HEK293T (cell line): ENCODE measurements at regions not wholly inside any gene's neighbourhood (a gene's known extent, or its start where the extent isn't known, plus 50 kb on each side); places are given as distances from the start of the nearest gene placed in this dataset.

Experiments
- ARNT ChIP-seq: fragments of 450-650 bp; IDR thresholded peaks from 2 replicates; pipeline ENCODE4 v1.6.1; 2017; ENCODE audit warnings: mild to moderate bottlenecking
- BHLHE40 ChIP-seq: fragments of 450-650 bp; IDR thresholded peaks from 2 replicates; pipeline ENCODE4 v1.6.1; 2016; ENCODE audit warnings: mild to moderate bottlenecking, moderate library complexity, borderline replicate concordance
- CTBP1 ChIP-seq: fragments of 450-650 bp; IDR thresholded peaks from 2 replicates; pipeline ENCODE4 v1.6.1; 2016; ENCODE audit warnings: borderline replicate concordance
- FOXA1 ChIP-seq: fragments of 450-650 bp; IDR thresholded peaks from 2 replicates; pipeline ENCODE4 v1.6.1; 2016; ENCODE audit warnings: mild to moderate bottlenecking
- FOXK2 ChIP-seq: fragments of 450-650 bp; IDR thresholded peaks from 2 replicates; pipeline ENCODE4 v1.6.1; 2016; ENCODE audit warnings: mild to moderate bottlenecking
- FOXM1 ChIP-seq: fragments of 450-650 bp; IDR thresholded peaks from 2 replicates; pipeline ENCODE4 v1.6.1; 2017; ENCODE audit warnings: mild to moderate bottlenecking, borderline replicate concordance

- TF ChIP-seq ARNT (no peak), BHLHE40 (no peak), CTBP1 (no peak), FOXA1 (no peak), FOXM1 (no peak), FOXK2 (no peak)
Observed at GRCh38 chr6:11294228-11294627, 61.8 kb upstream of the NEDD9 start.
